ENCODE measurements at regions not wholly inside any gene's neighbourhood (a gene's known extent, or its start where the extent isn't known, plus 50 kb on each side); places are given as distances from the start of the nearest gene placed in this dataset.

GRCh38 chr12:90831712-90832111 is 123.3 kb downstream of the CCER1 start:
- Histone ChIP-seq H3K9me1 (replicated peaks; ENCODE audit: control insufficient read depth, extremely low read depth, insufficient read depth, low read length) (no peaks in the 10 kb centered on the region), H3K36me3 (ENCODE audit: control insufficient read depth in 2 of 2, extremely low read depth in 1 of 2, insufficient read depth in 2 of 2, low read length in 2 of 2) (no peaks in the 10 kb centered on the region), H3K4me1 (ENCODE audit: control insufficient read depth, extremely low read depth, insufficient read depth, low read length) (no peaks in the 10 kb centered on the region), H3K9me3 (replicated peaks; ENCODE audit: control insufficient read depth, insufficient read depth, low read length) (no peaks in the 10 kb centered on the region), H4K20me1 (replicated peaks; ENCODE audit: control insufficient read depth, extremely low read depth, insufficient read depth, low read length) (no peaks in the 10 kb centered on the region), H3K27me3 (ENCODE audit: control insufficient read depth in 2 of 2, insufficient read depth in 2 of 2, low read length in 2 of 2) (no peaks in the 10 kb centered on the region), H2AFZ (ENCODE audit: low read depth, low read length) (no peak overlapping the region), H3K4me3 (replicated peaks in 1 of 3; ENCODE audit: insufficient read depth in 1 of 3, low read depth in 1 of 3, low read length in 3 of 3) (no peak overlapping the region), H3K79me2 (ENCODE audit: control insufficient read depth, insufficient read depth, low read length) (no peaks in the 10 kb centered on the region), H3K27ac (ENCODE audit: insufficient read depth, low read depth, low read length) (no peak overlapping the region), H3K4me2 (ENCODE audit: insufficient read depth, low read length) (no peak overlapping the region), H3K9ac (replicated peaks; ENCODE audit: extremely low read depth, insufficient read depth, low read length) (no peak overlapping the region)
- dilution Hi-C loops (cut with MboI; ENCODE audit: extremely low pct_ligation_motif_present, low sequenced_read_pairs) (no loop called here), intact Hi-C loops (cut with micrococcal nuclease) (no loop called here)
- CTCF ChIA-PET: no interaction called here
- TF ChIP-seq GATA2 (IDR thresholded peaks at IDR 0.05; ENCODE audit: insufficient read depth, insufficient read length, low read depth, low read length): no peak
- DNase-seq (ENCODE audit: low read depth, low spot score) (no peak), FAIRE-seq (no peak)
- BruUV-seq (replicated peaks): no TSS peak
- POLR2A ChIA-PET: no interaction called here

- H3K36me3 ChIP-seq (ENCODE audit: control insufficient read depth in 2 of 2, extremely low read depth in 1 of 2, insufficient read depth in 2 of 2, low read length in 2 of 2): no peaks in the 10 kb centered on the region
- no peaks in the 10 kb centered on the region for H4K20me1 ChIP-seq (replicated peaks; ENCODE audit: control insufficient read depth, extremely low read depth, insufficient read depth, low read length)
- BruUV-seq (replicated peaks): no TSS peak
- intact Hi-C loops (cut with micrococcal nuclease) (no loop called here), dilution Hi-C loops (cut with MboI; ENCODE audit: extremely low pct_ligation_motif_present, low sequenced_read_pairs) (no loop called here)
- no peak overlapping the region for H3K4me2 ChIP-seq (ENCODE audit: insufficient read depth, low read length)
- ChIA-PET CTCF (no interaction called here), POLR2A (no interaction called here)
- no peaks in the 10 kb centered on the region for H3K79me2 ChIP-seq (ENCODE audit: control insufficient read depth, insufficient read depth, low read length)
- H3K27ac ChIP-seq (ENCODE audit: insufficient read depth, low read depth, low read length): no peak overlapping the region
- no peak overlapping the region for H3K9ac ChIP-seq (replicated peaks; ENCODE audit: extremely low read depth, insufficient read depth, low read length)
- H2AFZ ChIP-seq (ENCODE audit: low read depth, low read length): no peak overlapping the region
- H3K4me3 ChIP-seq (replicated peaks in 1 of 3; ENCODE audit: insufficient read depth in 1 of 3, low read depth in 1 of 3, low read length in 3 of 3): no peak overlapping the region
- FAIRE-seq (no peak), DNase-seq (ENCODE audit: low read depth, low spot score) (no peak)
- no peaks in the 10 kb centered on the region for H3K9me1 ChIP-seq (replicated peaks; ENCODE audit: control insufficient read depth, extremely low read depth, insufficient read depth, low read length)
- H3K27me3 ChIP-seq (ENCODE audit: control insufficient read depth in 2 of 2, insufficient read depth in 2 of 2, low read length in 2 of 2): no peaks in the 10 kb centered on the region
- no peak for TF ChIP-seq GATA2 (IDR thresholded peaks at IDR 0.05; ENCODE audit: insufficient read depth, insufficient read length, low read depth, low read length)
- TF ChIP-seq JUN (IDR thresholded peaks at IDR 0.05; ENCODE audit: borderline replicate concordance, insufficient read depth, insufficient read length, low read depth): no peak
- TF ChIP-seq CTCF (IDR thresholded peaks at IDR 0.05; ENCODE audit: extremely low read depth in 1 of 2, insufficient read depth in 1 of 2, low read depth in 1 of 2, low read length in 2 of 2): no peak
- no peak for TF ChIP-seq POLR2A (IDR thresholded peaks at IDR 0.05; ENCODE audit: low read depth, low read length)
- no peak for TF ChIP-seq MYC (IDR thresholded peaks at IDR 0.05; ENCODE audit: low read depth, low read length)
- TF ChIP-seq POLR2AphosphoS5 (IDR thresholded peaks at IDR 0.05; ENCODE audit: insufficient read depth, low read depth, low read length): no peak
- no peak for TF ChIP-seq EZH2 (IDR thresholded peaks at IDR 0.05; ENCODE audit: borderline replicate concordance, low read depth, low read length, severe bottlenecking)
- TF ChIP-seq MAX (IDR thresholded peaks at IDR 0.05; ENCODE audit: insufficient read depth, insufficient read length): no peak
- TF ChIP-seq FOS (IDR thresholded peaks at IDR 0.05; ENCODE audit: borderline replicate concordance, insufficient read depth, low read length): no peak
- H3K4me1 ChIP-seq (ENCODE audit: control insufficient read depth, extremely low read depth, insufficient read depth, low read length): no peaks in the 10 kb centered on the region
- no peaks in the 10 kb centered on the region for H3K9me3 ChIP-seq (replicated peaks; ENCODE audit: control insufficient read depth, insufficient read depth, low read length)
Measured at GRCh38 chr12:90829044-90829443, 125.9 kb downstream of the CCER1 start.
